ENCODE measurements at regions not wholly inside any gene's neighbourhood (a gene's known extent, or its start where the extent isn't known, plus 50 kb on each side); places are given as distances from the start of the nearest gene placed in this dataset.

DNA sequence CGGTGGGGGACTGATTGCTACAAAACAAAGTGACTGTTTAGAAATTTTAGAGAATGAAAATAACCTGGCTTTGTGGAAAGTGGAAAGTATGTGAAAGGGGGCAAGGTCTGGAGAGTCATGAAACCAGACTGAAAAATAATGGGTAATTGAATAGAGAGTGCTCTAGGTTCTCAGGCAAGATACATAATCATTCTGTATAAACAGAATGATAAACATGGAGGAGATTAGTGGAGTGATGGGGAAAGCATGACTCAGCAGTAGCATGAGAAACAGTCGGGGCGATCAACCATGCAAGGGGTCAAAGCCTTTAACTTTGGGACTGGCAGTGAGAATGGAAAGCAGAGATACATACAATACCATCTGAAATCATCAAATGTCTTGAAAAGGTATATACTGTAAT, 332.5 kb downstream of the CCER1 start:
- no peak for TF ChIP-seq EZH2phosphoT487 (conservative IDR thresholded peaks at IDR 0.05; ENCODE audit: low read length)
- TF ChIP-seq, protein P1, sequence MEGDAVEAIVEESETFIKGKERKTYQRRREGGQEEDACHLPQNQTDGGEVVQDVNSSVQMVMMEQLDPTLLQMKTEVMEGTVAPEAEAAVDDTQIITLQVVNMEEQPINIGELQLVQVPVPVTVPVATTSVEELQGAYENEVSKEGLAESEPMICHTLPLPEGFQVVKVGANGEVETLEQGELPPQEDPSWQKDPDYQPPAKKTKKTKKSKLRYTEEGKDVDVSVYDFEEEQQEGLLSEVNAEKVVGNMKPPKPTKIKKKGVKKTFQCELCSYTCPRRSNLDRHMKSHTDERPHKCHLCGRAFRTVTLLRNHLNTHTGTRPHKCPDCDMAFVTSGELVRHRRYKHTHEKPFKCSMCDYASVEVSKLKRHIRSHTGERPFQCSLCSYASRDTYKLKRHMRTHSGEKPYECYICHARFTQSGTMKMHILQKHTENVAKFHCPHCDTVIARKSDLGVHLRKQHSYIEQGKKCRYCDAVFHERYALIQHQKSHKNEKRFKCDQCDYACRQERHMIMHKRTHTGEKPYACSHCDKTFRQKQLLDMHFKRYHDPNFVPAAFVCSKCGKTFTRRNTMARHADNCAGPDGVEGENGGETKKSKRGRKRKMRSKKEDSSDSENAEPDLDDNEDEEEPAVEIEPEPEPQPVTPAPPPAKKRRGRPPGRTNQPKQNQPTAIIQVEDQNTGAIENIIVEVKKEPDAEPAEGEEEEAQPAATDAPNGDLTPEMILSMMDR (IDR thresholded peaks at IDR 0.05; ENCODE audit: insufficient read depth, low read length, poor library complexity, severe bottlenecking), result no peak
